ENCODE measurements at regions not wholly inside any gene's neighbourhood (a gene's known extent, or its start where the extent isn't known, plus 50 kb on each side); places are given as distances from the start of the nearest gene placed in this dataset.

DNA sequence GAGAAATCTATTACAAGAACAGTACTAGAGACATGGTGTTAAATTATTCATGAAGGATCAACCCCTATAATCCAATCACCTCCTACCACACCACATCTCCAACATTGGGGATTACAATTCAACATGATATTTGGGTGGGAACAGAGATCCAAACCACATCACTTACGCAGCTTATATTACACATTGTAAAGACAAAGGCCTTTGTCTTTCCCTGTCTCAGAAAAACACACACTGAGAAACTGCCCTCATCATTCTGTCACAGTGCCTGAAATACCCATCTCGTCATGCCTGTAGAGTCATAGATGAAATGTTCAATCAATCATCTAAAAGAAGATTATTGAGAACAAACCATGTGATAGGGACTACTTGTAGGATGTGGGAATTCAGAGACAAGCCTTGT is 558.8 kb upstream of the GRIA3 start:
- TF ChIP-seq, protein P1, sequence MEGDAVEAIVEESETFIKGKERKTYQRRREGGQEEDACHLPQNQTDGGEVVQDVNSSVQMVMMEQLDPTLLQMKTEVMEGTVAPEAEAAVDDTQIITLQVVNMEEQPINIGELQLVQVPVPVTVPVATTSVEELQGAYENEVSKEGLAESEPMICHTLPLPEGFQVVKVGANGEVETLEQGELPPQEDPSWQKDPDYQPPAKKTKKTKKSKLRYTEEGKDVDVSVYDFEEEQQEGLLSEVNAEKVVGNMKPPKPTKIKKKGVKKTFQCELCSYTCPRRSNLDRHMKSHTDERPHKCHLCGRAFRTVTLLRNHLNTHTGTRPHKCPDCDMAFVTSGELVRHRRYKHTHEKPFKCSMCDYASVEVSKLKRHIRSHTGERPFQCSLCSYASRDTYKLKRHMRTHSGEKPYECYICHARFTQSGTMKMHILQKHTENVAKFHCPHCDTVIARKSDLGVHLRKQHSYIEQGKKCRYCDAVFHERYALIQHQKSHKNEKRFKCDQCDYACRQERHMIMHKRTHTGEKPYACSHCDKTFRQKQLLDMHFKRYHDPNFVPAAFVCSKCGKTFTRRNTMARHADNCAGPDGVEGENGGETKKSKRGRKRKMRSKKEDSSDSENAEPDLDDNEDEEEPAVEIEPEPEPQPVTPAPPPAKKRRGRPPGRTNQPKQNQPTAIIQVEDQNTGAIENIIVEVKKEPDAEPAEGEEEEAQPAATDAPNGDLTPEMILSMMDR (tag by site-specific recombination; IDR thresholded peaks at IDR 0.05): no peak
- TF ChIP-seq SALL2 (tag by site-specific recombination; IDR thresholded peaks at IDR 0.05; ENCODE audit: borderline replicate concordance): no peak
- TF ChIP-seq, protein P2, sequence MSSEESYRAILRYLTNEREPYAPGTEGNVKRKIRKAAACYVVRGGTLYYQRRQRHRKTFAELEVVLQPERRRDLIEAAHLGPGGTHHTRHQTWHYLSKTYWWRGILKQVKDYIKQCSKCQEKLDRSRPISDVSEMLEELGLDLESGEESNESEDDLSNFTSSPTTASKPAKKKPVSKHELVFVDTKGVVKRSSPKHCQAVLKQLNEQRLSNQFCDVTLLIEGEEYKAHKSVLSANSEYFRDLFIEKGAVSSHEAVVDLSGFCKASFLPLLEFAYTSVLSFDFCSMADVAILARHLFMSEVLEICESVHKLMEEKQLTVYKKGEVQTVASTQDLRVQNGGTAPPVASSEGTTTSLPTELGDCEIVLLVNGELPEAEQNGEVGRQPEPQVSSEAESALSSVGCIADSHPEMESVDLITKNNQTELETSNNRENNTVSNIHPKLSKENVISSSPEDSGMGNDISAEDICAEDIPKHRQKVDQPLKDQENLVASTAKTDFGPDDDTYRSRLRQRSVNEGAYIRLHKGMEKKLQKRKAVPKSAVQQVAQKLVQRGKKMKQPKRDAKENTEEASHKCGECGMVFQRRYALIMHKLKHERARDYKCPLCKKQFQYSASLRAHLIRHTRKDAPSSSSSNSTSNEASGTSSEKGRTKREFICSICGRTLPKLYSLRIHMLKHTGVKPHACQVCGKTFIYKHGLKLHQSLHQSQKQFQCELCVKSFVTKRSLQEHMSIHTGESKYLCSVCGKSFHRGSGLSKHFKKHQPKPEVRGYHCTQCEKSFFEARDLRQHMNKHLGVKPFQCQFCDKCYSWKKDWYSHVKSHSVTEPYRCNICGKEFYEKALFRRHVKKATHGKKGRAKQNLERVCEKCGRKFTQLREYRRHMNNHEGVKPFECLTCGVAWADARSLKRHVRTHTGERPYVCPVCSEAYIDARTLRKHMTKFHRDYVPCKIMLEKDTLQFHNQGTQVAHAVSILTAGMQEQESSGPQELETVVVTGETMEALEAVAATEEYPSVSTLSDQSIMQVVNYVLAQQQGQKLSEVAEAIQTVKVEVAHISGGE (tag by site-specific recombination; conservative IDR thresholded peaks at IDR 0.05; ENCODE audit: low read depth): no peak
